HCT116 (cell line): ENCODE measurements at regions not wholly inside any gene's neighbourhood (a gene's known extent, or its start where the extent isn't known, plus 50 kb on each side); places are given as distances from the start of the nearest gene placed in this dataset.

Experiments
- ATAC-seq: fragments of 200-7000 bp; cut with Tn5 transposase; 2 replicates; pipeline ENCODE4 v1.9.1; 2020; ENCODE audit warnings: mild to moderate bottlenecking, moderate library complexity
- BruUV-seq: library from RNA; stranded (reverse); fragments of 400-500 nt; replicated peaks from 2 replicates; lab custom pipeline; 2021; lab: Mats Ljungman, UMichigan
- CTCF ChIA-PET: fragments of 300-600 bp; sonication (Branson Sonifier 250); formaldehyde crosslinking; loops from one replicate; lab custom pipeline; 2021; ENCODE audit warnings: antibody characterized with exemption; lab: Charles Lee
- POLR2A ChIA-PET: fragments of 300-600, 350-600 bp; sonication (Branson Sonifier 250); formaldehyde crosslinking; loops from one replicate; lab custom pipeline; 2021; ENCODE audit warnings: antibody characterized with exemption; lab: Charles Lee
- RAD21 ChIA-PET, 2 experiments: fragments of 300-600 bp; sonication (Branson Sonifier 250); formaldehyde crosslinking; loops; one replicate each; lab custom pipeline; 2023; ENCODE audit warnings: low total read pairs in 2 of 2; ENCODE audit not compliant: uncharacterized antibody in 2 of 2, unreplicated experiment in 2 of 2, low non-redundant PET in 1 of 2; lab: Charles Lee
- DNase-seq: peaks from one replicate; pipeline ENCODE4 v3.0.0-alpha.2; 2010; ENCODE audit warnings: low read depth, low spot score
- H2AFZ ChIP-seq: fragments of 200-600 bp; shearing (Covaris generic), sonication (generic); 2 replicates; pipeline ENCODE4 v1.6.1; 2017; ENCODE audit warnings: low read depth, mixed run types, mixed read lengths, antibody characterized with exemption, low read length; ENCODE audit not compliant: poor library complexity, severe bottlenecking
- H3K27ac ChIP-seq: 2 replicates; pipeline ENCODE4 v1.5.1; 2012; ENCODE audit warnings: low read depth, low read length
- H3K27me3 ChIP-seq: fragments of 200-600 bp; sonication (generic); 2 replicates; pipeline ENCODE4 v1.6.1; 2016; ENCODE audit warnings: mixed run types, low read length, mixed read lengths; ENCODE audit not compliant: insufficient read depth
- H3K36me3 ChIP-seq, 2 experiments: fragments of 200-500 bp in 1 of 2; fragments of 200-600 bp in 1 of 2; sonication (Bioruptor generic) in 1 of 2; sonication (generic) in 1 of 2; 2 replicates each; pipeline versions ENCODE4 v1.5.1 to v1.6.1; 2014 to 2016; ENCODE audit warnings: low read length in 2 of 2, inconsistent platforms in 1 of 2, mixed read lengths in 1 of 2, mixed run types in 1 of 2; ENCODE audit not compliant: insufficient read depth in 2 of 2, control insufficient read depth in 1 of 2
- H3K4me1 ChIP-seq, 2 experiments: fragments of 200-600 bp in 1 of 2; sonication (generic) in 1 of 2; 2 replicates each; pipeline versions ENCODE4 v1.5.1 to v1.6.1; 2012 to 2017; ENCODE audit warnings: low read length in 2 of 2, inconsistent platforms in 1 of 2, mild to moderate bottlenecking in 1 of 2, mixed read lengths in 1 of 2, mixed run types in 1 of 2, moderate library complexity in 1 of 2; ENCODE audit not compliant: insufficient read depth in 2 of 2, control insufficient read depth in 1 of 2
- H3K4me2 ChIP-seq: fragments of 200-600 bp; sonication (generic); 2 replicates; pipeline ENCODE4 v1.6.1; 2017; ENCODE audit warnings: mixed run types, low read length, mixed read lengths
- H3K4me3 ChIP-seq, 2 experiments: fragments of 200-600 bp in 1 of 2; sonication (generic) in 1 of 2; replicated peaks in 1 of 2; 2 replicates each; pipeline ENCODE4 v1.5.1; 2011 to 2016; ENCODE audit warnings: low read length in 2 of 2, control low read depth in 1 of 2, low read depth in 1 of 2, mild to moderate bottlenecking in 1 of 2, mixed read lengths in 1 of 2, mixed run types in 1 of 2
- H3K79me2 ChIP-seq: fragments of 200-600 bp; sonication (generic); 2 replicates; pipeline ENCODE4 v1.6.1; 2017; ENCODE audit warnings: mild to moderate bottlenecking, mixed run types, low read length, moderate library complexity, mixed read lengths; ENCODE audit not compliant: insufficient read depth
- H3K9ac ChIP-seq: fragments of 200-600 bp; sonication (generic); 2 replicates; pipeline ENCODE4 v1.6.1; 2016; ENCODE audit warnings: low read length, mixed read lengths
- H3K9me2 ChIP-seq: fragments of 200-600 bp; sonication (generic), shearing (Covaris generic); 2 replicates; pipeline ENCODE4 v1.6.1; 2017; ENCODE audit warnings: mixed run types, mild to moderate bottlenecking, moderate library complexity; ENCODE audit not compliant: insufficient read depth
- H3K9me3 ChIP-seq, 2 experiments: fragments of 200-500 bp in 1 of 2; fragments of 200-600 bp in 1 of 2; sonication (Bioruptor generic) in 1 of 2; sonication (generic) in 1 of 2; 2 replicates each; pipeline ENCODE4 v1.6.1; 2014 to 2017; ENCODE audit warnings: low read length in 2 of 2, mixed read lengths in 2 of 2, inconsistent platforms in 1 of 2, low read depth in 1 of 2, mild to moderate bottlenecking in 1 of 2, mixed run types in 1 of 2, moderate library complexity in 1 of 2; ENCODE audit not compliant: control insufficient read depth in 1 of 2, insufficient read depth in 1 of 2
- H4K20me1 ChIP-seq: fragments of 200-600 bp; sonication (generic), shearing (Covaris generic); 2 replicates; pipeline ENCODE4 v1.6.1; 2017; ENCODE audit warnings: mixed run types, mild to moderate bottlenecking, moderate library complexity; ENCODE audit not compliant: insufficient read depth
- ATF3 ChIP-seq: IDR thresholded peaks from 2 replicates; pipeline ENCODE4 v1.6.1; 2012
- CBX3 ChIP-seq: IDR thresholded peaks from 2 replicates; pipeline ENCODE4 v1.6.1; 2012; ENCODE audit warnings: low read depth
- CTCF ChIP-seq, 3 experiments: fragments of 200-600 bp in 1 of 3; sonication (generic) in 1 of 3; IDR thresholded peaks in 2 of 3; conservative IDR thresholded peaks in 1 of 3; 2 replicates each; pipeline ENCODE4 v1.5.1; 2012 to 2017; ENCODE audit warnings: low read depth in 2 of 3, low read length in 2 of 3, antibody characterized with exemption in 1 of 3, borderline replicate concordance in 1 of 3, control low read depth in 1 of 3, mild to moderate bottlenecking in 1 of 3, mixed read lengths in 1 of 3, mixed run types in 1 of 3, moderate library complexity in 1 of 3; ENCODE audit not compliant: insufficient read depth in 1 of 3
- EGR1 ChIP-seq: IDR thresholded peaks from 2 replicates; pipeline ENCODE4 v1.6.1; 2012; ENCODE audit warnings: low read depth
- ELF1 ChIP-seq: IDR thresholded peaks from 2 replicates; pipeline ENCODE4 v1.6.1; 2012; ENCODE audit warnings: low read depth, borderline replicate concordance
- EZH2 ChIP-seq: fragments of 200-600 bp; sonication (generic); IDR thresholded peaks from 2 replicates; pipeline ENCODE4 v1.6.1; 2017; ENCODE audit warnings: antibody characterized with exemption, mixed run types
- FOSL1 ChIP-seq: IDR thresholded peaks from 2 replicates; pipeline ENCODE4 v1.6.1; 2012; ENCODE audit warnings: low read depth
- POLR2A ChIP-seq: IDR thresholded peaks from 2 replicates; pipeline ENCODE4 v1.7.0; 2011; ENCODE audit warnings: borderline replicate concordance; ENCODE audit not compliant: insufficient read depth, insufficient read length; ENCODE audit errors: extremely low read depth
- POLR2AphosphoS5 ChIP-seq: IDR thresholded peaks from 2 replicates; pipeline ENCODE4 v1.6.1; 2011; ENCODE audit warnings: mild to moderate bottlenecking, low read depth, low read length, moderate library complexity
- RAD21 ChIP-seq: IDR thresholded peaks from 2 replicates; pipeline ENCODE4 v1.6.1; 2012; ENCODE audit warnings: low read depth, mild to moderate bottlenecking
- REST ChIP-seq: IDR thresholded peaks from 2 replicates; pipeline ENCODE4 v1.6.1; 2012; ENCODE audit warnings: low read depth
- YY1 ChIP-seq: IDR thresholded peaks from 2 replicates; pipeline ENCODE4 v1.6.1; 2011; ENCODE audit warnings: low read length, low read depth, moderate library complexity, mild to moderate bottlenecking; ENCODE audit not compliant: insufficient replicate concordance; ENCODE audit errors: extremely low read depth
- ZFX ChIP-seq: fragments of 450-650 bp; IDR thresholded peaks from 2 replicates; pipeline ENCODE4 v1.6.1; 2017
- ZNF274 ChIP-seq: fragments of 200-500 bp; sonication (Bioruptor generic); IDR thresholded peaks from 2 replicates; pipeline ENCODE4 v1.6.1; 2014; ENCODE audit warnings: mild to moderate bottlenecking, low read depth, low read length, inconsistent platforms
- intact Hi-C: fragments of 100-400 bp; cut with micrococcal nuclease; formaldehyde crosslinking; loops from 2 replicates; pipeline ENCODE4 v1.10.0; 2022

- no peak for ATAC-seq
- POLR2A ChIA-PET = no interaction called here
- no peaks in the 10 kb centered on the region for H3K9me3 ChIP-seq
- H4K20me1 ChIP-seq = no peaks in the 10 kb centered on the region
- H3K79me2 ChIP-seq = no peaks in the 10 kb centered on the region
- H3K4me2 ChIP-seq = no peak overlapping the region
- CTCF ChIA-PET = no interaction called here
- no peaks in the 10 kb centered on the region for H3K9me2 ChIP-seq
- H3K4me1 ChIP-seq = no peaks in the 10 kb centered on the region
- TF ChIP-seq ELF1 (no peak), ATF3 (no peak), CTCF (IDR thresholded peaks at IDR 0.05 in 2 of 3, conservative IDR thresholded peaks at IDR 0.05 in 1 of 3; ENCODE audit: borderline replicate concordance in 1 of 3, insufficient read depth in 1 of 3, low read depth in 2 of 3, low read length in 2 of 3) (no peak), ZNF274 (no peak), CBX3 (no peak), EZH2 (no peak), POLR2AphosphoS5 (no peak)
- intact Hi-C loops = no loop called here
- no peak overlapping the region for H2AFZ ChIP-seq
- no peak overlapping the region for H3K9ac ChIP-seq
- BruUV-seq = no TSS peak
- RAD21 ChIA-PET = no interaction called here
- no peak overlapping the region for H3K4me3 ChIP-seq
- no peaks in the 10 kb centered on the region for H3K36me3 ChIP-seq
- DNase-seq = no peak
- H3K27me3 ChIP-seq = no peaks in the 10 kb centered on the region
- H3K27ac ChIP-seq = no peak overlapping the region
Measured at GRCh38 chr10:123354521-123354920, 200.3 kb downstream of the BUB3 start.

DNA sequence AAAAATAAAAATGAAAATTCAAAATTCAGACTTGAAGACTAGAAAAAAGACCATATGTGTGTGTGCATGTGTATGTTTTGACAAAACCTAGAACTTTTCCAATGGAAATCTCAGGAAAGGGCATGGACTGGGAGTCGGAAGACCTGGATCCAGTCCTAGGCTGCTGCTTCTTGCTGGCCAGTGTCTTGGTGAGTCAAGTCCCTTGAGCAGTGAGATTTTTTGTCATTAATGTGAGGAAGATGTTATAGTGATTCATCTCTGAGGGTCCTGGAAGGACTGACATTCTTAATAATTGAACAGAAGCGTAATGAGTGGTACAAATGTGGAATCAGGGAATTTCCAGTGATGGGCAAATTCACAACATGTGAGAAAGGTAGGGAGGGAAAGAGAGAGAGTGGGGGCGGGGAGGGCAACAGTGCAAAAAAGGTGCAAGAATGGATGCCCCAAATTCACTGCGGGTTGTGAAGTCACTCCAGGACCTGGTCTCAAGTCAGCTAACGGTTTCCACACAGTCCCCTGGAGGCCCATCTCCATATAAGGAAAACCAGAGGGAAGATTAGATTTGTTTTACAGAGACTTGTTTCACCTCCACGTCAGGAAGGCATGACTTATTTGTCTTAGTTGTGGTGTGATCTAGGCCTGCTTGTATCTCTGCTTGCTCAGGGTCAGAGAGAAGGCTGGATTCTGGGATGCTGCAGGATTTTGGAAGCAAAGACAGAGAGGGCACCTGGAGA lies 201.7 kb downstream of the BUB3 start:
- no peaks in the 10 kb centered on the region for H3K27me3 ChIP-seq
- no peaks in the 10 kb centered on the region for H3K79me2 ChIP-seq
- no peaks in the 10 kb centered on the region for H3K9me2 ChIP-seq
- no peaks in the 10 kb centered on the region for H4K20me1 ChIP-seq
- intact Hi-C loops = no loop called here
- H3K4me2 ChIP-seq = no peak overlapping the region
- no peak for TF ChIP-seq EGR1
- no peak for TF ChIP-seq ZFX
- TF ChIP-seq POLR2AphosphoS5 = no peak
- TF ChIP-seq RAD21 = no peak
- TF ChIP-seq FOSL1 = no peak
- TF ChIP-seq POLR2A = no peak
- no peak for TF ChIP-seq YY1
- no peak for TF ChIP-seq REST
- ATAC-seq = no peak
- no peak overlapping the region for H3K27ac ChIP-seq
- H3K4me1 ChIP-seq = no peaks in the 10 kb centered on the region
- H3K36me3 ChIP-seq = no peaks in the 10 kb centered on the region
- no peak overlapping the region for H2AFZ ChIP-seq
- no peaks in the 10 kb centered on the region for H3K9me3 ChIP-seq
- ChIA-PET POLR2A (no interaction called here), CTCF (no interaction called here), RAD21 (no interaction called here)
- H3K9ac ChIP-seq = no peak overlapping the region
- no TSS peak for BruUV-seq
- DNase-seq = no peak
- no peak overlapping the region for H3K4me3 ChIP-seq
